OCI-LY3 (cell line): ENCODE measurements at regions not wholly inside any gene's neighbourhood (a gene's known extent, or its start where the extent isn't known, plus 50 kb on each side); places are given as distances from the start of the nearest gene placed in this dataset.

Experiments
- EZH2phosphoT487 ChIP-seq: fragments of 200-600 bp; shearing (Covaris generic); IDR thresholded peaks from 2 replicates; pipeline ENCODE4 v1.6.1; 2018; ENCODE audit warnings: antibody characterized with exemption, mixed run types, low read depth
- TF ChIP-seq, protein P1 (sequence below): fragments of 200-600, 300-600 bp; sonication (generic); IDR thresholded peaks from 2 replicates; pipeline ENCODE4 v1.5.1; 2014; ENCODE audit warnings: antibody characterized with exemption, low read length, low read depth

DNA sequence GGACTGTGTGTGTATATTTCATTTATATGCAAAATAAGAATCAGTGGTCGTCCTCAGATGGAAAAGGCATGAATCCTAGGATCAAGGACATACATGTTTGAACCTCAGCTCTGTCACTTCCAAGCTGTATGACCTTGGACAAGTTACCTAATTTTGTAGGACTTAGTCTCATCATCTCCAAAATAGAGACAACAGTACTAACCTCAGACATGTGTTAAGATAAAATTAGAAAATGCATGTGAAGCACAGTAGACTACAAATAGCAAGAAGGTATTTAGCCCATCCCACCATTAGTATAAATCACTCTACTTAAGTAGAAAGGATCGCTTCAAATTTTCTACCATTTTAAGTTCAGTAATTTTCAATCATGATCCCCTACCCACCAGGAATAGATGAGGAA lies 309.8 kb downstream of the ZEB2 start:
- TF ChIP-seq, protein P1, sequence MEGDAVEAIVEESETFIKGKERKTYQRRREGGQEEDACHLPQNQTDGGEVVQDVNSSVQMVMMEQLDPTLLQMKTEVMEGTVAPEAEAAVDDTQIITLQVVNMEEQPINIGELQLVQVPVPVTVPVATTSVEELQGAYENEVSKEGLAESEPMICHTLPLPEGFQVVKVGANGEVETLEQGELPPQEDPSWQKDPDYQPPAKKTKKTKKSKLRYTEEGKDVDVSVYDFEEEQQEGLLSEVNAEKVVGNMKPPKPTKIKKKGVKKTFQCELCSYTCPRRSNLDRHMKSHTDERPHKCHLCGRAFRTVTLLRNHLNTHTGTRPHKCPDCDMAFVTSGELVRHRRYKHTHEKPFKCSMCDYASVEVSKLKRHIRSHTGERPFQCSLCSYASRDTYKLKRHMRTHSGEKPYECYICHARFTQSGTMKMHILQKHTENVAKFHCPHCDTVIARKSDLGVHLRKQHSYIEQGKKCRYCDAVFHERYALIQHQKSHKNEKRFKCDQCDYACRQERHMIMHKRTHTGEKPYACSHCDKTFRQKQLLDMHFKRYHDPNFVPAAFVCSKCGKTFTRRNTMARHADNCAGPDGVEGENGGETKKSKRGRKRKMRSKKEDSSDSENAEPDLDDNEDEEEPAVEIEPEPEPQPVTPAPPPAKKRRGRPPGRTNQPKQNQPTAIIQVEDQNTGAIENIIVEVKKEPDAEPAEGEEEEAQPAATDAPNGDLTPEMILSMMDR, result no peak
- no peak for TF ChIP-seq EZH2phosphoT487
